ENCODE measurements at regions not wholly inside any gene's neighbourhood (a gene's known extent, or its start where the extent isn't known, plus 50 kb on each side); places are given as distances from the start of the nearest gene placed in this dataset.
A peak's percentile ranks its signal among the peaks of the same experiment; 100 is the strongest.

- peak; percentile 95 for DNase-seq
These were observed 50.7 kb upstream of the FOXB1 start for GRCh38 chr15:59953392-59953883.

- DNase-seq: peak; percentile 46
These were observed 51.2 kb upstream of the FOXB1 start for GRCh38 chr15:59952960-59953359.

- DNase-seq: peak; percentile 11
These were observed 53.3 kb upstream of the FOXB1 start for GRCh38 chr15:59950603-59951388.

GRCh38 chr15:59948924-59949613, 55.0 kb upstream of the FOXB1 start:
- no peak for DNase-seq

- no peak for DNase-seq
These were observed 58.0 kb upstream of the FOXB1 start for GRCh38 chr15:59946084-59946483.

- no peak for DNase-seq
These were observed 59.1 kb upstream of the FOXB1 start for GRCh38 chr15:59945036-59945435.

- DNase-seq: no peak
These were observed 62.5 kb upstream of the FOXB1 start for GRCh38 chr15:59941612-59942011.

GRCh38 chr15:59940928-59941327, 63.2 kb upstream of the FOXB1 start:
- DNase-seq: no peak

- no peak for DNase-seq
These were observed 63.7 kb upstream of the FOXB1 start for GRCh38 chr15:59940456-59940855.

- DNase-seq: no peak
These were observed 67.4 kb upstream of the FOXB1 start for GRCh38 chr15:59936741-59937140.

- no peak for DNase-seq
These were observed 70.5 kb upstream of the FOXB1 start for GRCh38 chr15:59933607-59934006.

- DNase-seq: peak; percentile 70
These were observed 72.4 kb upstream of the FOXB1 start for GRCh38 chr15:59931646-59932261.

GRCh38 chr15:59924812-59925522, 79.1 kb upstream of the FOXB1 start:
- no peak for DNase-seq

- DNase-seq: no peak
These were observed 80.0 kb upstream of the FOXB1 start for GRCh38 chr15:59924096-59924495.

GRCh38 chr15:59923508-59923907, 80.6 kb upstream of the FOXB1 start:
- DNase-seq: no peak

- no peak for DNase-seq
These were observed 84.8 kb upstream of the FOXB1 start for GRCh38 chr15:59918994-59919951.

- DNase-seq: peak; percentile 81
These were observed 86.5 kb upstream of the FOXB1 start for GRCh38 chr15:59917504-59918157.

GRCh38 chr15:59906046-59906445, 98.1 kb upstream of the FOXB1 start:
- no peak for DNase-seq

- DNase-seq: no peak
These were observed 98.9 kb upstream of the FOXB1 start for GRCh38 chr15:59905176-59905575.

GRCh38 chr15:59904450-59905135, 99.5 kb upstream of the FOXB1 start:
- no peak for DNase-seq

- DNase-seq: peak; percentile 16
These were observed 107.4 kb upstream of the FOXB1 start for GRCh38 chr15:59896663-59897074.
